Endothelial cell (in vitro differentiated cells): ENCODE measurements at regions not wholly inside any gene's neighbourhood (a gene's known extent, or its start where the extent isn't known, plus 50 kb on each side); places are given as distances from the start of the nearest gene placed in this dataset.

Experiments
- DNase-seq: peaks from one replicate; pipeline ENCODE4 v3.0.0; 2021; ENCODE audit warnings: low spot score
- H3K27ac Mint-ChIP-seq: one replicate; pipeline ENCODE4 v1.8.0; 2021; ENCODE audit warnings: mixed read lengths, inconsistent platforms; ENCODE audit not compliant: unreplicated experiment
- H3K27me3 Mint-ChIP-seq: one replicate; pipeline ENCODE4 v1.8.0; 2021; ENCODE audit warnings: mild to moderate bottlenecking, moderate library complexity, mixed read lengths, inconsistent platforms; ENCODE audit not compliant: unreplicated experiment
- H3K36me3 Mint-ChIP-seq: one replicate; pipeline ENCODE4 v1.8.0; 2021; ENCODE audit warnings: mild to moderate bottlenecking, low read depth, mixed read lengths, inconsistent platforms; ENCODE audit not compliant: unreplicated experiment
- H3K4me1 Mint-ChIP-seq: one replicate; pipeline ENCODE4 v1.8.0; 2021; ENCODE audit warnings: mild to moderate bottlenecking, mixed read lengths, inconsistent platforms; ENCODE audit not compliant: unreplicated experiment
- H3K4me3 Mint-ChIP-seq: one replicate; pipeline ENCODE4 v1.8.0; 2021; ENCODE audit warnings: mild to moderate bottlenecking, mixed read lengths, inconsistent platforms; ENCODE audit not compliant: unreplicated experiment
- H3K9me3 Mint-ChIP-seq: one replicate; pipeline ENCODE4 v1.8.0; 2021; ENCODE audit warnings: mixed read lengths, inconsistent platforms; ENCODE audit not compliant: unreplicated experiment
- TF ChIP-seq, protein P1 (sequence below): fragments of 200-600 bp; sonication (generic); IDR thresholded peaks from one replicate; pipeline ENCODE4 v1.5.0; 2021; ENCODE audit warnings: antibody characterized with exemption; ENCODE audit not compliant: unreplicated experiment

DNA sequence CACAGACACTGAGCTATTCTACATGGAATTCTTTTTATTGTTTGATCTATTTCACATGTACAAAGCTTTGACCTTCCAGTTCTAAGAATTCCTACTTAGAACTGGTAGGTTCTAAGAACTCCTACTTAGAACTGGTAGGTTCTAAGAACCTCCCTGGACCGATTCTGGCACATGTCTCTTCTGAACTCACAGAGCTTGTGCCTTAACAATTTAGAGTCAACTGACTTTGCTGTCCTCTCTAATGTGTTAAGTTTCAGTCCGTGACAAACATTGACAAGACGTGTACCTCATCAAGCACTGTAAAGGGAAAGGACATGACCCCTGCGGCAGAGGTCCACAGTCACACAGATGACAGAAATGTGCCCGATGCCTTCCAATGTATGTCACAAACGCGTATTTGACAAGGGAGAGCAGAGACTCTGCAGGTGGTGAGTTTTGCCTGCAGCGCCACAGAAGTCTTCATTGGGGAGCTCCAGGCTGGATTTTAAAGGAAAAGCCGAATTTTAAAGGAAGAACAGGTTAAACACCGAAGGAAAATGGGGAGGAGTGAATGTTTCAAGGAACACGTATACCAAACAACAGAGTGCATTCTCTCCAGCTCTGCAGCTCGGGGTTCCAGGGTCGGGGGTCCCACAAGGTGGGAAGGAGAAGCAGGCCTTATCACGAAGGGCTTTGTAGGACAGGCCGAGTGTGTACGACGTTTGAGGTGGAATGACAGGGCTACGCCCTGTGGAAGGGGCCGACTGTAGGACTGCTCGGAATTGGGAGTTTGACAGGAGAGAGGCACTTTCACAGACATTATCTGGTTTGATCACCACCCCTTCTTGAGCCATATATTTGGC, 161.1 kb upstream of the KLF14 start:
- DNase-seq, result no peak
- H3K27ac Mint-ChIP-seq, result peak overlapping the region; percentile 33
- H3K4me3 Mint-ChIP-seq, result no peak overlapping the region
- H3K36me3 Mint-ChIP-seq, result no peaks in the 10 kb centered on the region
- H3K9me3 Mint-ChIP-seq, result no peaks in the 10 kb centered on the region
- peaks cover 4% of the 10 kb centered on the region for H3K27me3 Mint-ChIP-seq
- peaks cover 17% of the 10 kb centered on the region for H3K4me1 Mint-ChIP-seq
- TF ChIP-seq, protein P1, sequence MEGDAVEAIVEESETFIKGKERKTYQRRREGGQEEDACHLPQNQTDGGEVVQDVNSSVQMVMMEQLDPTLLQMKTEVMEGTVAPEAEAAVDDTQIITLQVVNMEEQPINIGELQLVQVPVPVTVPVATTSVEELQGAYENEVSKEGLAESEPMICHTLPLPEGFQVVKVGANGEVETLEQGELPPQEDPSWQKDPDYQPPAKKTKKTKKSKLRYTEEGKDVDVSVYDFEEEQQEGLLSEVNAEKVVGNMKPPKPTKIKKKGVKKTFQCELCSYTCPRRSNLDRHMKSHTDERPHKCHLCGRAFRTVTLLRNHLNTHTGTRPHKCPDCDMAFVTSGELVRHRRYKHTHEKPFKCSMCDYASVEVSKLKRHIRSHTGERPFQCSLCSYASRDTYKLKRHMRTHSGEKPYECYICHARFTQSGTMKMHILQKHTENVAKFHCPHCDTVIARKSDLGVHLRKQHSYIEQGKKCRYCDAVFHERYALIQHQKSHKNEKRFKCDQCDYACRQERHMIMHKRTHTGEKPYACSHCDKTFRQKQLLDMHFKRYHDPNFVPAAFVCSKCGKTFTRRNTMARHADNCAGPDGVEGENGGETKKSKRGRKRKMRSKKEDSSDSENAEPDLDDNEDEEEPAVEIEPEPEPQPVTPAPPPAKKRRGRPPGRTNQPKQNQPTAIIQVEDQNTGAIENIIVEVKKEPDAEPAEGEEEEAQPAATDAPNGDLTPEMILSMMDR, result no peak

DNA sequence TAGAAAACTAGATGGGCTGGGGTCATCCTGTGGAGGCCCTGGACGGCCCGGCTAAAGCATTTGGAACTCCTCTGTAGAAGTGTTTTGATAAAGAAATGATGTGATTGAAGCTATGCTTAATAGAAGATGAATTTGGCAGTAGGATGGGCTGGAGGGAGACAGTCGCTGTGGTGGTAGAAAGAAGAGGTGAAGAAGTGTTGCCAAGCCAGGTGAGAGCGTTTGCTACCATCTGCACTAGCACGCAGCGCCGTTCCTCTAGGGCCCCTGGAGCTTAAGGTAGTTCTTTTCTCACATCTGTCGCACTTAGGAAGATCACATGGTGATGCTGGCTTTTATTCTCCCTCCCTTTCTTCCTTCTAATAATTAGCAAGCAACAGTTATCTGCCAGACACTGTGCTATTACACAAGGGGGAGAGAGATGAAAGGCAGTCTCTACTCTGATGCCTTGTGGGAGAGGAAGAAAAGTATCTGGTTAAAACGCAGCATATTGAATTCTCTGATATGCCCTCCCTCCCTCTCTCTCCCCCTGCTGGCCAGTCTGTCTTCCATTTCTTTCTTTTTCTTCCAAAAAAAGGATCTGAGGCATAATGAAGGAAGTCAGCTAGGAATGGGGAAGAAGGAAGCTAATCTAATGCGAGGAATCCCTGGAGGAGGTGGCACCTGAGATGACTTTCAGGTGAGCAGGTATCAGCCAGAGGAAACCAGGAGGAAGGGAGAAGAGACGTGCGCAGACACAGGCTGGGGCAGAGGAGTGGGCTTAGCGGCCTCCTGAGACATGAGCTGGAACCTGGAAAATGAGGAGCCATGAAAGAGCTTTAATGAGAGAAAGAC, 162.3 kb upstream of the KLF14 start:
- no peaks in the 10 kb centered on the region for H3K9me3 Mint-ChIP-seq
- no peak overlapping the region for H3K4me3 Mint-ChIP-seq
- H3K27ac Mint-ChIP-seq, result no peak overlapping the region
- no peaks in the 10 kb centered on the region for H3K36me3 Mint-ChIP-seq
- TF ChIP-seq, protein P1, result no peak
- peak; percentile 31 for DNase-seq
- peaks cover 17% of the 10 kb centered on the region for H3K4me1 Mint-ChIP-seq
- peaks cover 9% of the 10 kb centered on the region for H3K27me3 Mint-ChIP-seq

DNA sequence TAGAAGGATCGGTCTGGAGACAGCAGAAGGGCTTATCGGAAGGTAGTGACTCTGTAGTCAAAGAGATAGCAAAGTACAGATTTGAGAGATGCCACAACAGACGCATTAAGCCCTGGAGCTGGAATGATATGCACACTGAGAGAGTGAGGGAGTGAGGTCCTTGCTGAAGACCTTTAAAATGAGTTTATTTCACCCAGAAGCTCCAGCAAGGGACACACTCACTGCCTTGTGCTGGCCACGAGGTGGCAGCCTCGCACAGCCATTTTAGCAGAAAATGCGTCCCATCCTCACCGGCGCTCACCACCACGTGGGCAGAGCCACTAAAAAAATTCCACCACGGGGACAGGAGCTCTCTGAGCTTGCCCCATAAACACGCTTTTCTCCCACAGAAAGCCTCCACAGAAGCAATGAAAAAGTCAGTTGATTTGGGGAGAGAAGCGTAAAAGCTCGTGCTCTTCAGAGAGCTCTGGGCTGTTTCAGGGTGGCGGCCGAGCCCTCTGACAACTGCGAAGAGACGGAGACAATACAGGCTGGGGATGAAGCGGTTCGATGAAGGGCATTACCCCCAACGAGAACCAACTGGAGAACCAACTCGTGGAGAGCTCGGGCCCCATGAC, 163.0 kb upstream of the KLF14 start:
- DNase-seq, result peak; percentile 70
- H3K27me3 Mint-ChIP-seq, result peaks cover 9% of the 10 kb centered on the region
- H3K4me3 Mint-ChIP-seq, result no peak overlapping the region
- H3K4me1 Mint-ChIP-seq, result peaks cover 17% of the 10 kb centered on the region
- TF ChIP-seq, protein P1, result peak; percentile 68
- no peaks in the 10 kb centered on the region for H3K36me3 Mint-ChIP-seq
- H3K27ac Mint-ChIP-seq, result no peak overlapping the region
- no peaks in the 10 kb centered on the region for H3K9me3 Mint-ChIP-seq

GRCh38 chr7:130897515-130898419, 163.8 kb upstream of the KLF14 start:
- TF ChIP-seq, protein P1, result no peak
- Mint-ChIP-seq H3K4me1 (peaks cover 17% of the 10 kb centered on the region), H3K27me3 (peaks cover 9% of the 10 kb centered on the region), H3K27ac (no peak overlapping the region), H3K4me3 (no peak overlapping the region), H3K9me3 (no peaks in the 10 kb centered on the region), H3K36me3 (no peaks in the 10 kb centered on the region)
- no peak for DNase-seq
